GM19324 (cell line): ENCODE measurements at regions not wholly inside any gene's neighbourhood (a gene's known extent, or its start where the extent isn't known, plus 50 kb on each side); places are given as distances from the start of the nearest gene placed in this dataset.

ENCODE experiments used
- ATAC-seq: cut with Tn5 transposase; IDR thresholded peaks from one replicate; pipeline ENCODE4 v1.9.1; 2021; ENCODE audit warnings: mild to moderate bottlenecking, moderate library complexity; ENCODE audit not compliant: unreplicated experiment, low FRiP score

GRCh38 chr6:155611742-155612141 lies 156.1 kb upstream of the NOX3 start:
- ATAC-seq, result no peak

- no peak for ATAC-seq
These were observed 149.4 kb upstream of the NOX3 start for GRCh38 chr6:155604991-155605390.

GRCh38 chr6:155599561-155599960 lies 143.9 kb upstream of the NOX3 start:
- ATAC-seq, result no peak

- no peak for ATAC-seq
These were observed 143.5 kb upstream of the NOX3 start for GRCh38 chr6:155599160-155599559.

GRCh38 chr6:155595284-155595683 lies 139.6 kb upstream of the NOX3 start:
- no peak for ATAC-seq

GRCh38 chr6:155591741-155592140 lies 136.1 kb upstream of the NOX3 start:
- ATAC-seq, result no peak

- ATAC-seq, result no peak
These were observed 133.6 kb upstream of the NOX3 start for GRCh38 chr6:155589190-155589589.

GRCh38 chr6:155587817-155588216 lies 132.2 kb upstream of the NOX3 start:
- ATAC-seq, result no peak

GRCh38 chr6:155586090-155586489 lies 130.5 kb upstream of the NOX3 start:
- ATAC-seq, result no peak

- ATAC-seq, result peak; percentile 78
These were observed 128.4 kb upstream of the NOX3 start for GRCh38 chr6:155584006-155584405.

GRCh38 chr6:155582016-155582991 lies 126.7 kb upstream of the NOX3 start:
- ATAC-seq, result no peak

- ATAC-seq, result no peak
These were observed 125.3 kb upstream of the NOX3 start for GRCh38 chr6:155580904-155581303.

- no peak for ATAC-seq
These were observed 122.6 kb upstream of the NOX3 start for GRCh38 chr6:155578251-155578650.

GRCh38 chr6:155561966-155562364 lies 106.3 kb upstream of the NOX3 start:
- ATAC-seq, result no peak

- ATAC-seq, result no peak
These were observed 105.8 kb upstream of the NOX3 start for GRCh38 chr6:155561257-155561965.

- no peak for ATAC-seq
These were observed 94.3 kb upstream of the NOX3 start for GRCh38 chr6:155549928-155550327.

- ATAC-seq, result no peak
These were observed 93.6 kb upstream of the NOX3 start for GRCh38 chr6:155549028-155549798.

- ATAC-seq, result no peak
These were observed 92.9 kb upstream of the NOX3 start for GRCh38 chr6:155548576-155548975.

GRCh38 chr6:155544677-155545076 lies 89.0 kb upstream of the NOX3 start:
- no peak for ATAC-seq

- ATAC-seq, result no peak
These were observed 87.7 kb upstream of the NOX3 start for GRCh38 chr6:155543166-155543847.
